SK-N-MC (cell line): ENCODE measurements at regions not wholly inside any gene's neighbourhood (a gene's known extent, or its start where the extent isn't known, plus 50 kb on each side); places are given as distances from the start of the nearest gene placed in this dataset.
"Not testable (repeated sequence)": the region's sequence is repeated elsewhere in the genome, so short reads cannot be mapped to it uniquely, and the experiment has no call there.

Experiments
- DNase-seq: peaks from one replicate; pipeline ENCODE4 v3.0.0-alpha.2; 2011; ENCODE audit warnings: low read depth, low spot score
- H3K27ac ChIP-seq: fragments of 200-600 bp; sonication (generic); 2 replicates; pipeline ENCODE4 v1.5.1; 2016; ENCODE audit warnings: mixed run types
- H3K36me3 ChIP-seq: fragments of 200-600 bp; sonication (generic); 2 replicates; pipeline ENCODE4 v1.6.1; 2017; ENCODE audit warnings: antibody characterized with exemption, low read length, mixed read lengths; ENCODE audit not compliant: insufficient read depth
- H3K4me3 ChIP-seq: fragments of 200-600 bp; sonication (generic); 2 replicates; pipeline ENCODE4 v1.5.1; 2016
- H3K9ac ChIP-seq: fragments of 200-600 bp; sonication (generic); 2 replicates; pipeline ENCODE4 v1.8.0; 2017; ENCODE audit warnings: mixed run types, mixed read lengths; ENCODE audit not compliant: insufficient read length
- H3K9me3 ChIP-seq: fragments of 200-600 bp; sonication (generic); 2 replicates; pipeline ENCODE4 v1.6.1; 2017; ENCODE audit warnings: low read depth, mild to moderate bottlenecking, antibody characterized with exemption, low read length, moderate library complexity, mixed read lengths
- EZH2 ChIP-seq: fragments of 200-600 bp; sonication (generic); IDR thresholded peaks from one replicate; pipeline ENCODE4 v1.6.1; 2017; ENCODE audit warnings: antibody characterized with exemption
- FOXP2 ChIP-seq: optimal IDR thresholded peaks from 2 replicates; pipeline ENCODE3; 2011; ENCODE audit warnings: mild to moderate bottlenecking, moderate library complexity; ENCODE audit not compliant: insufficient read depth; ENCODE audit errors: extremely low read length, control extremely low read depth
- POLR2AphosphoS5 ChIP-seq: IDR thresholded peaks from 2 replicates; pipeline ENCODE4 v1.6.1; 2012; ENCODE audit warnings: mild to moderate bottlenecking, low read depth, low read length, borderline replicate concordance

GRCh38 chr18:78479443-78479842 is 500.2 kb upstream of the SALL3 start:
- TF ChIP-seq POLR2AphosphoS5 (no peak), FOXP2 (no peak), EZH2 (no peak)
- H3K27ac ChIP-seq: no peak overlapping the region
- no peak for DNase-seq
- no peaks in the 10 kb centered on the region for H3K36me3 ChIP-seq
- no peak overlapping the region for H3K9ac ChIP-seq
- H3K4me3 ChIP-seq: no peak overlapping the region
- no peaks in the 10 kb centered on the region for H3K9me3 ChIP-seq

- Histone ChIP-seq H3K9ac (no peak overlapping the region), H3K36me3 (no peaks in the 10 kb centered on the region), H3K9me3 (no peaks in the 10 kb centered on the region), H3K27ac (no peak overlapping the region), H3K4me3 (no peak overlapping the region)
- TF ChIP-seq POLR2AphosphoS5 (no peak), EZH2 (no peak), FOXP2 (no peak)
- DNase-seq: no peak
These were observed 499.2 kb upstream of the SALL3 start for GRCh38 chr18:78480262-78481054.

- Histone ChIP-seq H3K9ac (no peak overlapping the region), H3K4me3 (no peak overlapping the region), H3K27ac (no peak overlapping the region), H3K9me3 (no peaks in the 10 kb centered on the region), H3K36me3 (no peaks in the 10 kb centered on the region)
- no peak for TF ChIP-seq EZH2
- no peak for TF ChIP-seq FOXP2
- no peak for TF ChIP-seq POLR2AphosphoS5
- no peak for DNase-seq
These were observed 497.2 kb upstream of the SALL3 start for GRCh38 chr18:78482378-78482777.

- H3K9me3 ChIP-seq: no peaks in the 10 kb centered on the region
- H3K9ac ChIP-seq: no peak overlapping the region
- no peak overlapping the region for H3K4me3 ChIP-seq
- no peaks in the 10 kb centered on the region for H3K36me3 ChIP-seq
- DNase-seq: no peak
- TF ChIP-seq POLR2AphosphoS5 (no peak), EZH2 (no peak), FOXP2 (no peak)
- H3K27ac ChIP-seq: no peak overlapping the region
These were observed 492.0 kb upstream of the SALL3 start for GRCh38 chr18:78487649-78488048.

- no peak for DNase-seq
- H3K36me3 ChIP-seq: no peaks in the 10 kb centered on the region
- H3K9me3 ChIP-seq: no peaks in the 10 kb centered on the region
- no peak overlapping the region for H3K9ac ChIP-seq
- H3K27ac ChIP-seq: no peak overlapping the region
- H3K4me3 ChIP-seq: no peak overlapping the region
- no peak for TF ChIP-seq POLR2AphosphoS5
- TF ChIP-seq EZH2: no peak
- TF ChIP-seq FOXP2: no peak
These were observed 487.4 kb upstream of the SALL3 start for GRCh38 chr18:78492064-78492812.

GRCh38 chr18:78492813-78493371 is 486.7 kb upstream of the SALL3 start:
- DNase-seq: no peak
- Histone ChIP-seq H3K9ac (no peak overlapping the region), H3K36me3 (no peaks in the 10 kb centered on the region), H3K4me3 (no peak overlapping the region), H3K27ac (no peak overlapping the region), H3K9me3 (no peaks in the 10 kb centered on the region)
- TF ChIP-seq FOXP2 (no peak), POLR2AphosphoS5 (no peak), EZH2 (no peak)

GRCh38 chr18:78493490-78493889 is 486.1 kb upstream of the SALL3 start:
- not testable (repeated sequence) for H3K9ac ChIP-seq, H3K27ac ChIP-seq, H3K9me3 ChIP-seq, DNase-seq, H3K4me3 ChIP-seq, H3K36me3 ChIP-seq

- Histone ChIP-seq H3K27ac (no peak overlapping the region), H3K4me3 (no peak overlapping the region), H3K9me3 (no peaks in the 10 kb centered on the region), H3K36me3 (no peaks in the 10 kb centered on the region), H3K9ac (no peak overlapping the region)
- TF ChIP-seq FOXP2 (no peak), EZH2 (no peak), POLR2AphosphoS5 (no peak)
- no peak for DNase-seq
These were observed 485.2 kb upstream of the SALL3 start for GRCh38 chr18:78494204-78495085.
